Uterus (tissue), 2 donors: ENCODE measurements at regions not wholly inside any gene's neighbourhood (a gene's known extent, or its start where the extent isn't known, plus 50 kb on each side); places are given as distances from the start of the nearest gene placed in this dataset.

Experiments used
- POLR2A ChIP-seq, 2 donors: fragments of 450-650 bp; IDR thresholded peaks; one replicate each; pipeline ENCODE4 v1.6.1; 2016; ENCODE audit warnings: antibody characterized with exemption in 2 of 2, mild to moderate bottlenecking in 1 of 2, moderate library complexity in 1 of 2
- TF ChIP-seq, protein P1 (sequence below), 4 experiments: fragments of 200-600 bp in 2 of 4; fragments of 450-650 bp in 2 of 4; sonication (generic) in 2 of 4; IDR thresholded peaks; one replicate each; pipeline ENCODE4 v1.5.1; 2016 to 2019; ENCODE audit warnings: antibody characterized with exemption in 4 of 4, mild to moderate bottlenecking in 2 of 4, moderate library complexity in 1 of 4

GRCh38 chr12:72889791-72890190, 617.6 kb downstream of the TRHDE start:
- TF ChIP-seq, protein P1, sequence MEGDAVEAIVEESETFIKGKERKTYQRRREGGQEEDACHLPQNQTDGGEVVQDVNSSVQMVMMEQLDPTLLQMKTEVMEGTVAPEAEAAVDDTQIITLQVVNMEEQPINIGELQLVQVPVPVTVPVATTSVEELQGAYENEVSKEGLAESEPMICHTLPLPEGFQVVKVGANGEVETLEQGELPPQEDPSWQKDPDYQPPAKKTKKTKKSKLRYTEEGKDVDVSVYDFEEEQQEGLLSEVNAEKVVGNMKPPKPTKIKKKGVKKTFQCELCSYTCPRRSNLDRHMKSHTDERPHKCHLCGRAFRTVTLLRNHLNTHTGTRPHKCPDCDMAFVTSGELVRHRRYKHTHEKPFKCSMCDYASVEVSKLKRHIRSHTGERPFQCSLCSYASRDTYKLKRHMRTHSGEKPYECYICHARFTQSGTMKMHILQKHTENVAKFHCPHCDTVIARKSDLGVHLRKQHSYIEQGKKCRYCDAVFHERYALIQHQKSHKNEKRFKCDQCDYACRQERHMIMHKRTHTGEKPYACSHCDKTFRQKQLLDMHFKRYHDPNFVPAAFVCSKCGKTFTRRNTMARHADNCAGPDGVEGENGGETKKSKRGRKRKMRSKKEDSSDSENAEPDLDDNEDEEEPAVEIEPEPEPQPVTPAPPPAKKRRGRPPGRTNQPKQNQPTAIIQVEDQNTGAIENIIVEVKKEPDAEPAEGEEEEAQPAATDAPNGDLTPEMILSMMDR (IDR thresholded peaks at IDR 0.05), result no peak
- no peak for TF ChIP-seq POLR2A (IDR thresholded peaks at IDR 0.05)
